ENCODE measurements at regions not wholly inside any gene's neighbourhood (a gene's known extent, or its start where the extent isn't known, plus 50 kb on each side); places are given as distances from the start of the nearest gene placed in this dataset.

DNA sequence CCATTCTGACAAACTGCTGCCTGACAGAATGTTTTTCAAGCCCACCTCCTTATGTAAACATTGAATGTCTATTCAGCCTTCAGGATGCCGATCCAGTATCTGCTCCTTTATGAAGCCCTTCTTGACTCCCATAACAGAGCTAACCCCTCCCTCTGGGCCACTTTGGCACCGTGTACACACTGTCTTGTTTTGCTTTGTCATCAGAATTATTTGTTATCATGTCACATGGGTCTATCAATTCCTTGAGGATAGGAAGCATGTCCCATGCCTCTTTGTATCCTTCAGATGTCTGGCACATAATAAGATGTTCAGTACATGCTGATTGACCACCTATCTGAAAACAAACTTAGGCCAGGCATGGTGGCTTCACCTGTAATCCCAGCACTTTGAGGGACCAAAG is 92.3 kb downstream of the PRLHR start:
- TF ChIP-seq, protein P1, sequence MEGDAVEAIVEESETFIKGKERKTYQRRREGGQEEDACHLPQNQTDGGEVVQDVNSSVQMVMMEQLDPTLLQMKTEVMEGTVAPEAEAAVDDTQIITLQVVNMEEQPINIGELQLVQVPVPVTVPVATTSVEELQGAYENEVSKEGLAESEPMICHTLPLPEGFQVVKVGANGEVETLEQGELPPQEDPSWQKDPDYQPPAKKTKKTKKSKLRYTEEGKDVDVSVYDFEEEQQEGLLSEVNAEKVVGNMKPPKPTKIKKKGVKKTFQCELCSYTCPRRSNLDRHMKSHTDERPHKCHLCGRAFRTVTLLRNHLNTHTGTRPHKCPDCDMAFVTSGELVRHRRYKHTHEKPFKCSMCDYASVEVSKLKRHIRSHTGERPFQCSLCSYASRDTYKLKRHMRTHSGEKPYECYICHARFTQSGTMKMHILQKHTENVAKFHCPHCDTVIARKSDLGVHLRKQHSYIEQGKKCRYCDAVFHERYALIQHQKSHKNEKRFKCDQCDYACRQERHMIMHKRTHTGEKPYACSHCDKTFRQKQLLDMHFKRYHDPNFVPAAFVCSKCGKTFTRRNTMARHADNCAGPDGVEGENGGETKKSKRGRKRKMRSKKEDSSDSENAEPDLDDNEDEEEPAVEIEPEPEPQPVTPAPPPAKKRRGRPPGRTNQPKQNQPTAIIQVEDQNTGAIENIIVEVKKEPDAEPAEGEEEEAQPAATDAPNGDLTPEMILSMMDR (IDR thresholded peaks at IDR 0.05; ENCODE audit: insufficient read depth, low read depth, low read length) = no peak
- H3K4me3 ChIP-seq (ENCODE audit: low read depth, low read length) = no peak overlapping the region
- no peak for DNase-seq (ENCODE audit: low read depth)

DNA sequence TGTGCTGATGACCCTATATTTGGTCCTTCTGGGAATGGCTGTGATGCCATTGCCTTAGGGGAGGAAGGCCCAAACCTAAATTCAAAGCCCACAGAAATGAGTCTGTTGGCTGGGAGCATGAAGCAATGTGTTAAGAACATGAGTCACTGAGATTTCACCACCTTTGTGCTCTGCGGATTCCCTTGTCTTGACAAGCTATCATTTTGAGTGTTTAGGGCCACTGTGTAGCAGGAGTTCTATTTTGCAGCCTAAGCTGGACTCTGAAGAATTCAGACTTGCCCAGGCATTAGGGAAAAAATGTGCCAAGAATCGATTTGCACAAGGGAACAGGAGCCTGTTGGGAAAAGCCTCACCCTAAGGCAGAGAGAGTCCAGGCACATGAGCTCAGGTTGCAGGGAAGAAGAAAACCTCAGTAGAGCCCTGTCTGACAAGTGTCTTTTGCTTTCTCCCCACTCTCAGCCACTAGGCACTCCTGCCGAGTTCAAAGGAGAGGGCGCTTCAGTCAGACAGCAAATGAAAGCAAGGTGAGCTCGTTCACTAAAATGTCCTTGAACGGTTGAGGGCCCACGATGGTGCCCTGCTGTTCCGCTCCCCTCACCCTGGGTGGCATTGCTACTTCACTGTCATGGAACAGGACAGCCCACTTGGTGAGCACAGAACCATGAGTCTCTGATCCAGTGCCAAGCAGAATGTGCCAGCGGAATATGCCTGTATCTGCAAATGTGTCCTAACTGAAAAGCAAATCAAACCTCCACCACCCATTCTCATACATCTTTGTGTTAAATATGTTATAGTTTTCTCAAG is 93.6 kb downstream of the PRLHR start:
- no peak overlapping the region for H3K4me3 ChIP-seq (ENCODE audit: low read depth, low read length)
- DNase-seq (ENCODE audit: low read depth) = peak; percentile 61
- TF ChIP-seq, protein P1 (IDR thresholded peaks at IDR 0.05; ENCODE audit: insufficient read depth, low read depth, low read length) = no peak

DNA sequence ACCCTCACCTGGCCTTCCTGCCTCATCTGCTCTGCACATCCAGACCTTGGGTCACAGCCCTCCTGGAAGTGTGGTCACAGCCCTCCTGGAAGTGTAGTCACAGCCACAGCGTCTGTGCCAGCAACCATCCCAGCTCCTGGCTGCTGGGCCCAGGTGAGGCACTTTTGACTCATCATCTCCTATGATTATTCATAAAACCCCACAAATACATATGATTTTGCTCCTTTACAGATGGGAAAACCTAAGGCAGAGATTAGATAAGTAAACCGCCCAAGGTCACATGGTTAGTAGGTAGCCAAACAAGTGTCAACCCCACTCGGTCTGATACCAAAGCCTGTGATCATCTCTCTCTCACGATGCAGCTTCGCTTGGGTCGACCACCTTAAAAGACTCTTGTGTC is 94.3 kb downstream of the PRLHR start:
- TF ChIP-seq, protein P1 (IDR thresholded peaks at IDR 0.05; ENCODE audit: insufficient read depth, low read depth, low read length) = no peak
- no peak overlapping the region for H3K4me3 ChIP-seq (ENCODE audit: low read depth, low read length)
- no peak for DNase-seq (ENCODE audit: low read depth)

DNA sequence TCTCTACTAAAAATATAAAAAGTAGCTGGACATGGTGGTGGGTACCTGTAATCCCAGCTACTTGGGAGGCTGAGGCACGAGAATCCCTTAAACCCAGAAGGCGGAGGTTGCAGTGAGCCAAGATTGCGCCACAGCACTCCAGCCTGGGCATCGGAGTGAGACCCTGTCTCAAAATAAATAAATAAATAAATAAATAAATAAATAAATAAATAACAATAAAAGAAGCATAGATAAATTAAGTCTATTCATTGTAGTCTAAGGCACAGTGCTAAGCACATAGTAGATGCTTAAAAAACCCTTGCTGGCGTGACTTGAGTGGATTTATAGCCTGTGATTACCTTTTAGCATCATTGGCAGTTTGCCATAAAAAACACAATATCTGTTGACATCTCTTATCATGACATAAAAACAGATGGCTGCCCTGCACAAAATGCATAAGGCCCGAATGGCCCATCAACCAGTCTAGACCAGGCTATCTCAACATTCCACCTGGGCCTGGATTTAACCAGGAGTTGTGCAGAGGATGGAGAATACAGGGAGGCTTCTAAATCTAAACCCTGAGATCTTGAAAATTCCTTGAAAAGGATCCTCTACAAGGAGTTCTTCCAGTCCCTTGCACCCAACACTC is 94.9 kb downstream of the PRLHR start:
- TF ChIP-seq, protein P1 (IDR thresholded peaks at IDR 0.05; ENCODE audit: insufficient read depth, low read depth, low read length) = no peak
- no peak overlapping the region for H3K4me3 ChIP-seq (ENCODE audit: low read depth, low read length)
- no peak for DNase-seq (ENCODE audit: low read depth)

DNA sequence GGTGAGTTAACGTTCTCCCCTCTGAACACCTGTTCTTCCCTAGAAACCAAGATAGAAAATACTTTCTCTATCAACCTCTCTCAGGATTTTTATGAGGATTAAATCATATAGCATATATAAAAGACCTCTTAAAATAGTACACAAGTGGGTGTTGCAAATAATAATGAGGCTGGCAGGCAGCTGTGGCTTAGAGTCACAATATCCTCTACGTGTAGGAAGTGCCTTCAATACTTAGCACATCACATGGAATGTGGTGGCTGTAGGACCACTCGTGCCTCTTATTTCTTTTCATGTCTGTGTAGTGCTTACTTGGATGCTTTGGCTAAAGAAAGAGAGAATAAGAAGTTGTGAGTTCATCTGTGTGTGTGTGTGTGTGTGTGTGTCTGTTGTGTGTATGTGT is 96.3 kb downstream of the PRLHR start:
- no peak for DNase-seq (ENCODE audit: low read depth)
- TF ChIP-seq, protein P1 (IDR thresholded peaks at IDR 0.05; ENCODE audit: insufficient read depth, low read depth, low read length) = no peak
- H3K4me3 ChIP-seq (ENCODE audit: low read depth, low read length) = no peak overlapping the region

DNA sequence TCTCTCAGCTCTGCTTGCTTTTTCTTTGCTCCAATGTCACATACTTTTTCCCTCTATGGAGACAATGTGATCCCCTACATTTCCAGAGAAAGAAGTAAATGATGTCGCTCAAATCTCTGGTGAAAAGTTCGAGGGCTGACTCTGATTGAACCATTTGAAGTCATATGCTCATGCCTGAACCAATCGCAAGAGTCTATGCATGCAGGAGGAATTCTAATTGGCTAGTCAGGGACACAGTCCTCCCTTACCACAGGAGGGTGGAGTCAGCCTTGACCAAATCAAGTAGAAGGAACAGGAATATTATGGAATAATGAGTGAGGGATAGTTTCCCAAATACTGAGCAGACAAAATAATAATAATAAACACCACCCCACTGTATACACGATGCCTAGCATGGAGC is 96.8 kb downstream of the PRLHR start:
- DNase-seq (ENCODE audit: low read depth) = no peak
- H3K4me3 ChIP-seq (ENCODE audit: low read depth, low read length) = no peak overlapping the region
- TF ChIP-seq, protein P1 (IDR thresholded peaks at IDR 0.05; ENCODE audit: insufficient read depth, low read depth, low read length) = no peak
